HEK293 (cell line): ENCODE measurements at regions not wholly inside any gene's neighbourhood (a gene's known extent, or its start where the extent isn't known, plus 50 kb on each side); places are given as distances from the start of the nearest gene placed in this dataset.

Source experiments
- CTCF ChIP-seq: fragments of 450-650 bp; formaldehyde crosslinking; IDR thresholded peaks from 2 replicates; pipeline ENCODE4 v1.5.1; 2016; ENCODE audit warnings: missing biosample characterization, missing genetic modification characterization
- RBAK ChIP-seq: fragments of 450-650 bp; formaldehyde crosslinking; IDR thresholded peaks from 2 replicates; pipeline ENCODE4 v1.5.1; 2016; ENCODE audit warnings: missing biosample characterization, missing genetic modification characterization
- ZBTB1 ChIP-seq: fragments of 450-650 bp; formaldehyde crosslinking; IDR thresholded peaks from 2 replicates; pipeline ENCODE4 v1.5.1; 2016; ENCODE audit warnings: missing biosample characterization, missing genetic modification characterization
- ZNF121 ChIP-seq: fragments of 450-650 bp; formaldehyde crosslinking; IDR thresholded peaks from 2 replicates; pipeline ENCODE4 v1.5.1; 2016; ENCODE audit warnings: missing biosample characterization, missing genetic modification characterization
- ZNF510 ChIP-seq: fragments of 450-650 bp; formaldehyde crosslinking; IDR thresholded peaks from 2 replicates; pipeline ENCODE4 v1.5.1; 2018; ENCODE audit warnings: mild to moderate bottlenecking, missing genetic modification characterization, missing biosample characterization; ENCODE audit not compliant: insufficient replicate concordance
- ZNF701 ChIP-seq: fragments of 450-650 bp; formaldehyde crosslinking; IDR thresholded peaks from 2 replicates; pipeline ENCODE4 v1.5.1; 2016; ENCODE audit warnings: missing biosample characterization, missing genetic modification characterization

- TF ChIP-seq RBAK, result no peak
- no peak for TF ChIP-seq ZNF121
- TF ChIP-seq ZBTB1 (tag by site-specific recombination), result no peak
- no peak for TF ChIP-seq CTCF (tag by site-specific recombination)
- TF ChIP-seq ZNF510 (tag by site-specific recombination), result no peak
- no peak for TF ChIP-seq ZNF701 (tag by site-specific recombination)
Observed at GRCh38 chr5:61970218-61970617, 335.8 kb upstream of the KIF2A start.
